Hindlimb muscle (tissue), 1 donor: ENCODE measurements at regions not wholly inside any gene's neighbourhood (a gene's known extent, or its start where the extent isn't known, plus 50 kb on each side); places are given as distances from the start of the nearest gene placed in this dataset.
"Not testable (repeated sequence)": the region's sequence is repeated elsewhere in the genome, so short reads cannot be mapped to it uniquely, and the experiment has no call there.

Experiments used
- DNase-seq: peaks from one replicate; pipeline ENCODE4 v3.0.0-alpha.2; 2013

DNA sequence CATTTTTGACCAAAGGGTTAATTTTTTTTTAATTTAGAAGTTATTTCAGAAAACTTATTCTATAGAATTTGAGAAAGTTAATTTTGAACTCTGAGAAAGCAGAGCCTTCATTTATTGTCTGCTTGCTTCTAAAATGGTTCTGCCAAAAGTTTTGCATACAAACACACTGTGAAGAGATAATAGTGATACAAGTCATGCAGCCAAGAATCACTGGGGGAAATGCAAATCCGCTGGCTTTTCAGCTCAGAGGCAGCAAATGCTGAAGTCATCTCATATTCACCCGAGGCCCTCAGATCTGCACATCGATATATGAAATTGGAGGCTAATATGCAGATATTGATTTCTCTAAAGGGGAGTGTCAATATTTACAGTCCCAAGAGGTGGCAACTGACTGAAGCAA is 186.2 kb downstream of the KIT start:
- DNase-seq, result no peak

DNA sequence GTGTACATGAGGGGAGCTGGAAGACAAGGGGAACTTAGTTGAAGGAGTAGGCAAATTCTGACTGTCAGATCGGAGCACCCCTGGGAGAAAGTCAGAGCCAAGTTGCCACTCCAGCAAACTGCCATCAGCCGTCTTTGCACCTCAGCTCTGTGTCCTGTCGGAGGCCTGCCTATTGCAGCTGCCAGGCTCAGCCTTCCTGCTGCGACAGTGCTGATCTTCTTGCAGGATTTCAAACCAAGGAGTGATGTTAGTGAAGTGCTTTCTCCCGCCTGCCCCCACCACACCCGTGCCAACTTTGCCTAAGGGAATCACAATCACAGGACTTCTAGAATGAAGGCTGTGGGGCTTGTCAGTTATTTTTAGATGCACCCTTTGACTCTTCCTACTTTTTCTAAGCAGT is 185.3 kb downstream of the KIT start:
- DNase-seq, result no peak

DNA sequence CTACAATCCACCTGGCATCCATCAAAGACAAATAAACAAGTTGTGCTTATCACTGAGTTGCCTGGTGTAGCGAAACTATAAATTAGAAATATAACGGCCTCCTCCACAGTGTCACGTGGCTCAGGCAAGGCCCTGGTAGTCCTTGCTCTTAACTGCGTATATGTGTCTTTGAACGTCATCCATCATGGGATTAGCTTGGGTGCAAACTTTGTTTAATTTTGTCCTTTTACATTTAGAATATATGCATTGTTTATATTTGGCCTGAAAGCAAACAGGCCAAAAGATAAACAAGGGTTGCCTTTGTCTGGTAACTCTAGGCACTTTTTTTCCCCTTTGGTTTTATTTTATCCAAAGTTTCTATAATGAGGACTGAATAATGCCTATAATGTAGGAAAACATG is 184.9 kb downstream of the KIT start:
- no peak for DNase-seq

DNA sequence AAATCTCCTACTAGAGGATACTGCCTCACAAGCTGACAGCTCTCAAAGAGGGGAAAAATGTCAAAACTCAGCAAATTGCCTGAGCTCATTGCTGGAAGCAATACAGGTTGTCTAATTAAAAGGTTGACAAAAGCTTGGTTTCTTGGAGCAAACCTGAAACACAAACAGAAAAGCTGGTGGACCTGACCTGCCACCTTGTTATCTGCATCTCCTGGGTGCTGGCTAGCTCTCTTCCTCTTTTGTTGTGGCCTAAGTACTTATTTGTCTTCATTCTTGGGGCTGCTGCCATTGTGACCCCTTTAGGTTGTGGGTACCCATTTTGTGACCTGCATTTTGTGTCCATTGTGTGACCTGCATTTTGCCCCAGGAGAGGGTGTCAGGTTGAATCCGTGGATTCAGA is 184.5 kb downstream of the KIT start:
- no peak for DNase-seq

DNA sequence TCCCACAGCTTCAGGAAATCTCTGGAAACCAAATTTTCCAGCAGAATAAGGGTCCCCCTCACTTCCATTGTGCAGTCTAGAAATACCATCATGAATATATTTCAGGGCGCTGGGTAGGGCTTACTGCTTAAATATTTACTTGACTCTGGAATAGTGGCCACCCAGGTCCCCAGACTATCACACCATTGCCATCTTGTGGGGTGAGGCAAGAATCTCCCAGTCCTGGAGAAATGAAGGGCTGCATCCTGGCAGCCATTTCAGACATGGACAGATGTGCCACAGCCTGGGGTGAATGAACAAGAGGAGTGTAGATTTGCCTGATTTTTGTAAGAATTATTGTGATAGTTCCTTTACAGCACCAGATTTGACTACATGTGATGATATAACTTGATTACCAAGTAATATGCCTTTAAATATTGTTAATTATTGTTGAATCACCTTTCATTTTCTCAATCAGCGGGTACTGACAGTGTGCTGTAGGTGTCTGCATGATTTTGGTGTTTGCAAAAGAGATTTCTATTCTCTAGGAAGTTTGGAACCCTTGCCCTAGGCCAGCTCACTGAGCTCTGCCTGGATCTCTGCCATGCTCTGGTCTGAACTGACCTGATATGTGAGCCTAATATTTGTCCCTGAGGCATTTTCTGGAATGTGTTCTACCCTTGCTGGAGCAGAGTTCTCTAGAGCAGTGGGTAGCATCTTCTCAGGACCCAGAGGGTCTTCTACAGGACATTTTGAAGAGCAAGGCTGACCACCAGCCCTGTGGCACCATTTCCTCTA is 183.4 kb downstream of the KIT start:
- DNase-seq, result no peak

DNA sequence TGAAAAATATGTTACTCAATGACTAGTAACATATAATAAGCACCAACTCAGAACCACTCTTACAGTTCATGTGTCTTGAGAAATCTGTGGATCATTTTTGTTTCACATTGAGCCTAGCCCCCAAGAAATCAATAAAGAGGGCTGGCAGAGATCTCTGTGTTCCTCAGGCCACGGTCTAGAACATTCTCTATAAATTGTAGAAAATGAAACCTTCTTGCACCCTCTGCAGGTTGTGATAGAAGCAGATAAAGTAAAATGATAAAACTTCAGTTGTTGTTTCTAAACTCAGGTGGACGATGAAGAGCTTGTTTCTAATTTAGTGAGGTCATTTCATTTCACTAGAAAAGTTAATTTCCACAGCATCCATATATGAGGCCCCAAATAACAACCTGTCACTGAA is 182.7 kb downstream of the KIT start:
- DNase-seq, result no peak

DNA sequence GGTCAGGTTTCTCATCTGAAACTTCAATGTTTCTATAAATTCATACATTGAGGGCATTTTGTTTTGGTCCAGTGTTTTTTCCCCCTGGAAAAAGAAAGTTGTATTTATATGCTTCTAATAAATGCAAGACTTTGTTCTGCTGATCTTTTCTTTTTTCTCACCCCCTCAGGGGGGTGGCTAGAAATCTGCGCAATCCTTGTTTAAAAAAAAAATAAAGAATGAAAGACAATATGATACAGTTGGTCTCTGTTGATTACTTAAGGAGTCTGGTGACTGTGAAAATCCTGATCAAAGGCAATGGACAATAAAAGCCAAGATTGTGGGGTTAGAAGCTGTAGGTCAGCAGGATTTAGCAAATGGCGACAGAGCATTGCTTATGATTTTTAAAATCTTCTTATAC is 180.5 kb downstream of the KIT start:
- no peak for DNase-seq

DNA sequence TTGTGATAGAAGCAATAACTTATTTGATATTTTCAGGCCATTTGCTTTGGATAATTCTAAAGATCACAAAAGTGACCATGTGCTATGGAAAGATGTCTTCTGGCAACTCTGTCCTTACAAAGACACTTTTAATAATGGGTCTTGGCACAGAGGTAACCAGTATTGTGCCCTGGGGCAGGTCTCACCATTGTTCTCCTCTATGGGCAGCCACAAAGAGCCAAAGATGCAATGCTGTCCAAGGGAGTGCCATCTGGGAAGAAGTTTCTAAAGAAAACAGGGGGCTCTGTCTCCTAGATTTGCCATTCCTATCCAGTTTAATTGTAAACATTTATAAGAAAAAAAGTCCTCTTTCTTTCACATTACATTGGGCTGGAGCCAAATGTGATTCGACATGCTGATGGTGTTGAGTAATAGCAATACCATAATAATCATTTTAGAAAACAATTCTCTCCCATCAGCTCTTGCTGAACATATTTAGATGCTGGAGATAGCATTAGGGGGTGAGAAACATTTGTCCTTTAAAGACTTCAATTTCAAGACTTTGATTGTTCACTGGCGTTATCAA is 179.9 kb downstream of the KIT start:
- no peak for DNase-seq

DNA sequence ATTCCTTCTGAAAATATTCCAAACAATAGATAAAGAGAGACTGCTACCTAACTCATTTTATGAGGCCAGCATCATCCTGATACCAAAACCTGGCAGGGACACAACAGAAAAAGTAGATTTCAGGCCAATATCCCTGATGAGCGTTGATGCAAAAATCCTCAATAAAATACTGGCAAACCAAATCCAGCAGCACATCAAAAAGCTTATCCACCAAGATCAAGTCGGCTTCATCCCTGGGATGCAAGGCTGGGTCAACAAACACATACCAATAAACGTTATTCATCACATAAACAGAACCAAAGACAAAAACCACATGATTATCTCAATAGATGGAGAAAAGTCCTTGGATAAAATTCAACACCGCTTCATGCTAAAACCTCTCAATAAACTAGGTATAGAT is 170.6 kb downstream of the KIT start:
- DNase-seq, result not testable (repeated sequence)

DNA sequence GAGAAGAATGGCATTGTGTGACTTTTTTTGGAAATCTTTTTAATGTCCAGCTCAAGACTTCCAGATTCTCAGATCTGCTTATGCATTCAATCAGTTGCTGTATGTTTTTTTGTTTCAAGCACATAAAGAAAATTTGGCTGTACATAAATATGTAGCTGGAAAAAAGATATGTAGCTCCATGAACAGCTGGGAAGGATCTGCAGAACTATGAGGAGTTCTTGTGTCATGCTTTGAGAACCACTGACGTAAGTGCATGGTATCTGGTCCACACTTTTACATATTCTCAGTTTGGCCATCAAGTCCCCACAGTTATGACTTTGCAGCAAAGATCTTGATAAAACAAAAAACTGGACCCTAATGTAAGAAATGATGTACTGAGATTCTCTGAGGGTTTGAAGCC is 165.9 kb downstream of the KIT start:
- DNase-seq, result no peak

DNA sequence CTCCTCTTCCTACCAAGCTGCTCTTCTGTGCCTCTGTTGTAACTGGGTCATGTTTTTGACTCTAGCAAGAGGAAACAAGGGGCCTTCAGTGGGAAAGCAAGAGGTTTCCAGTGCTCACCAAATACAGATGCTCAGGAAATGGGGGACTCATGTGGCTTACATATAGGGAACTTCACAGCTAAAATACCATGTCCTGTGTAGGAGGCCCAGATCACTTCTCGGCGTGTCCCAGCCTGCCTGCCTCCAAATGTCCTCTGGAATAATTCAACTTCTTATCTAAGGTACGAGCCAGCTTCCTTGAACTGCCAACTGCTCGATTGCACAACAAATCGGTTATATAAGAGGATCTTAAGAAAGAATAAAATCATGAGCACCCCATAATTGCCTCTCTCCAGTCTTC is 161.3 kb downstream of the KIT start:
- no peak for DNase-seq

DNA sequence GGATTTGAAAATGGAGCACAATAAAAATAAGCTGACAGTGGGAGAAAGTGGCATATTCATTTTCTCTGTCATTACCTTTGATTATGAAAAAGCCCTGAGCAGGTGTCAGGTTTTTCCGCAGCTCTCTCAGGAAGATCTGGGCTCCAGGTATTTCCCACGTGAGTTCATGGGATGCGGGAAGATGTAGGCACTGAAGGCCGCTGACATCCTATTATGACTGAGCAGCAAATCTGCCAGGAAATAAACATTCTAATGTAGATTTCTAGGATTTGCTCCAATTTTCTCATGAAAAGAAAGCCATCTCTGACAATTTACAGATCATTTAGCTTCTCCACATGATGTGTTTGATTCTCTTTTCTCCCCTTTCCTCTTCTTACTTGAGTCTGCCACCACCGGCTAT is 160.7 kb downstream of the KIT start:
- no peak for DNase-seq

DNA sequence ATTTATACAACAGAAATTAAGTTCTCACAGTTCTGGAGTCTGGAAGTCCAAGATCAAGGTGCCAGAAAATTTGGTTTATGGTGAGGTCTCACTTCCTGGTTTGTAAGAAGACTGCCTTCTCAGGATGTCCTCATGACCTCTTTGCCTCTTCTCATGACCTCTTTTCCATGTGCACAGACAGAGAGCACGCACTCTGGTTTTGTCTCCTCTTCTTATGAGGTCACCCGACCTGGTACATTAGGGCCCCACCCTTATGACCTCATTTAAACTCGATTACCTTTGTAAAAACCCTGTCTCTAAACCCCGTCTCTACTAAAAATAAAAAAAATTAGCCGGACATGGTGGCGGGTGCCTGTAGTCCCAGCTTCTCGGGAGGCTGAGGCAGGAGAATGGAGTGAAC is 155.9 kb downstream of the KIT start:
- DNase-seq, result no peak

DNA sequence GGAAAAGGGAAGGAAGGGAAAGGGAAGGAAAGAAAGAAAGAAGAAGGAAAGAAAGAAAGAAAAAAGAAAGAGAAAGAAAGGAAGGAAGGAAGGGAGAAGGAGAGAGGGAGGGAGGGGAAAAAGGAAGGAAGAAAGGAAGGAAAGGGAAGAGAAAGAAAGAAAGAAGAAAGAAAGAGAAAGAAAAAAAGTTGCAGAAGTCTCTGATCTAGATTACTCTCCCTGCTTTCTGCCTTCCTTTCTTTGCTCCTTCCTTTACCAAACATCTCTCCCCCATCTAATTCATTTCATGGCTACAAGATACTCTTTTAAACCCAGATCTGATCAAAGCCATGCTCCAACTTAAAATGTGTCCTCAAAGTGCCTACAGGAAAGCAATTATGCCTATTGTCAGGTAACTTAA is 148.6 kb downstream of the KIT start:
- DNase-seq, result no peak

DNA sequence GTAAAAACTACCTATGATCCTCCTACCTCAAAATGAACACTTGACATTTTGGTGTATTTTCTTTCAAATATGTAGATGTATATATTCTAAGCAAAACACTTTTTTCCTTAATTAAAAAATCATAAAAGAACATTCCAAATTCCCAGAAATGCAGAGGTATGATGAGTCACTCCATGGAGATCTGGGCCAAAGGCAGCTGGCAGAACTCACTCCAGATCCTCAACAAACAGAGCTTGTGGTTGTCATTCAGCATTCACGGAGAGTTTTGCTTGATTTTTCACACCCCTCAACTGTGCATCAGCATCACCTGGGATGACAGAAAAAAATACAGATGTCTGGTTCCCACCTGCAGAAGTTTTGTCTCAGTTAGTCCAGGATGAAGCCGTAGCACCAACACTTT is 144.6 kb downstream of the KIT start:
- no peak for DNase-seq

DNA sequence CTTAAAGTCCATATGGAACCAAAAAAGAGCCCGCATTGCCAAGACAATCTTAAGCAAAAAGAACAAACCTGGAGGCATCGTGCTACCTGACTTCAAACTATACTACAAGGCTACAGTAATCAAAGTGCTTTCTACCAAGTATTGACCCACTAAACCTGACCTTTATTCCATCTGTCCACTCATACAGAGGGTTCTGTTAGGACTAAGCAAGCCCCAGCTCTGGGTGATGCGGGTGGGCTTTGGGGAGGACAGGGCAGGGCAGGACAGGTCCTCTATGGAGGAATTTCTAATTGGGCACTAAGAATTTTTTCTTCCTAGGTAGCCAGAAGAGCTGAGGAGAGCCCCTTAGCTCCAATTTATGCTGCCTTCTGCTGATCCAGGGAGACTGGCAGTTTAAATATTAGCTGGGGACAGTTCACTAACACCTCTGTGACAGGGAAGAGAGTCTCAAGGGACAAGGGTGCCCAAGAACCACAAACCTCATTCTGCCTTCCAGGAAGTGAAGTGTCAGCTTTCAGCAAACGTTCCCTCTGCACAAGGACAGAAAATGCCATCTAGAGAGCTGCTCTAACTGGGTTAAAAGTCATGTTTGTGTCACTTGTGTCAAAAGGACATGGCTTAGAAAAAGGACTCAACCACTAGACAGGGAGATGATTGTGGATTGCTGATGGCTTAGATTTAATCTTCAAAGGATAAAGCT is 143.2 kb downstream of the KIT start:
- no peak for DNase-seq

DNA sequence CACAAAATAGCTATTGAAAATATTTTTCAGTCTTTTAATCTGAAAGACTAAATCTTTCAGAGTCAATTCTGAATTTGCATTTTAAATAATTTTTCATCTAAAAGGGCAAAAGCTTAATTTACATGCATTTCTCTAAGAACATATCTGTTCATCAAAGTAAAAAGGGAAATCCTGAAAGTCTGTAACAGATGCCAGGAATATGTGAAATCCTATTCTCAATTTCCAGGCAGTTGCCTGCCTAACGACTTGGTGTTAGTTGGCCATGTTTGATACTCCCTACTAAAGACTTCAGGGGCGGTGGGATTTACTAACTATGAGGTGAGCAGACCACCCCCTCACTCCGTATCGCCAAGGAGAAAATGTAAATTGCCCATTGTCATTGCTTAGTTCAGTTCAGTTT is 136.8 kb downstream of the KIT start:
- no peak for DNase-seq

DNA sequence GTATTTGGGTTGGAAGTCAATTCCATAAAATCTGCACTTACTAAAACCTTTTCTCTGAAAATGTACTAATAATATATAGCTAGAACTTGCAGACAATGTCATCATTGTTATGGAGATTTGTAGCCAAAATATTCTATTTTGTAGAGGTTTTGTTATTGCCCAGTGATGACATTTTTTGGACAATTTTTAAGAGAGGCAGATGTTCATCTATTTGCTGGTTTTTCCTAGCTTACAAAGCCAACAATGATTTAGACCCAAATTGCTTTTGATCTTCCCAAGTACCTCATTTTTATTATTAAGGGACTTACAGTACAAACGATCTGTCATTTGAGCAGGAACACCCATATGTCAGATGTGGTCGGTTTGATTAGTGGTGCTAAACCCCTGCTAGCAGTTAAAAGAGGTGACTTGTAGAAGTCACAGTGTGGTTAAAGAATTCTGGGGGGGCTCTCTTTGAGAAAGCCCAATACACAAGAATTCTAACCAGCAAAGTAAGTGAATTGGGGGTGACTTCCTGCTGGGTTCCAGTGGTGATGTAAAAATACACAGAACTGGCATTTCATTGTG is 136.2 kb downstream of the KIT start:
- DNase-seq, result no peak
